Activated CD4-positive, alpha-beta memory T cell treated with anti-CD3 and anti-CD28 coated beads for 36 hours (primary cell): ENCODE measurements at regions not wholly inside any gene's neighbourhood (a gene's known extent, or its start where the extent isn't known, plus 50 kb on each side); places are given as distances from the start of the nearest gene placed in this dataset.
A peak's percentile ranks its signal among the peaks of the same experiment; 100 is the strongest.

Experiments
- CTCF ChIA-PET: fragments of 350-600 bp; sonication (Branson Sonifier 250); formaldehyde crosslinking; loops from one replicate; lab custom pipeline; 2021; ENCODE audit warnings: antibody characterized with exemption, inconsistent platforms; lab: Charles Lee
- POLR2A ChIA-PET: fragments of 350-600 bp; sonication (Branson Sonifier 250); formaldehyde crosslinking; loops from one replicate; lab custom pipeline; 2021; ENCODE audit warnings: antibody characterized with exemption; lab: Charles Lee
- DNase-seq: peaks from one replicate; pipeline ENCODE4 v3.0.0-alpha.2; 2020
- H3K27ac Mint-ChIP-seq: one replicate; pipeline ENCODE4 v1.8.0; 2021; ENCODE audit warnings: mixed read lengths
- H3K27me3 Mint-ChIP-seq: one replicate; pipeline ENCODE4 v1.8.0; 2021; ENCODE audit warnings: mixed read lengths
- H3K36me3 Mint-ChIP-seq: one replicate; pipeline ENCODE4 v1.8.0; 2021; ENCODE audit warnings: mixed read lengths
- H3K4me1 Mint-ChIP-seq: one replicate; pipeline ENCODE4 v1.8.0; 2021; ENCODE audit warnings: low read depth, mixed read lengths
- H3K4me3 Mint-ChIP-seq: one replicate; pipeline ENCODE4 v1.8.0; 2021; ENCODE audit warnings: mild to moderate bottlenecking, mixed read lengths
- H3K9me3 Mint-ChIP-seq: one replicate; pipeline ENCODE4 v1.8.0; 2021; ENCODE audit warnings: mixed read lengths
- intact Hi-C: fragments of 100-400 bp; cut with micrococcal nuclease; formaldehyde crosslinking; loops from one replicate; pipeline ENCODE4 v1.15.1; 2023

DNA sequence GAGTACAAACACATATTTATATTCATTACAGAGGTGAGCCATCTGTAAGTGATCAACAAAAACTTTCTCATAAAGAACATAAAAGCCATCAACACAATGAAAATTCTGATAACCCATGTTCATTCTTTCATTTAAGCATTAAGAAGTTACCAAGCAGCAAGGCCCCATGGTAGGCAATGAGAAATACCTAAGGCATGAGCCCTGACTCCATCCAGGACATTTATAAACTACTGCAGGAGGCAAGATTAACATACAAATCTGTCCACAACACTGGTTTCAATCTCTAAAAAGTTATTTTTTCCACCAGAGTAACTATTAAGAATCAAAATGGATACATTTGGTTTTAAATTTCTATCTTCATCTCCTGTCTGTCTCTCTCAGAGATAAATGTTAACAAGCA, 76.1 kb downstream of the SIPA1L2 start:
- Mint-ChIP-seq H3K4me3 (no peak overlapping the region), H3K4me1 (peaks cover 15% of the 10 kb centered on the region), H3K27ac (no peak overlapping the region), H3K9me3 (no peaks in the 10 kb centered on the region), H3K27me3 (no peaks in the 10 kb centered on the region), H3K36me3 (no peaks in the 10 kb centered on the region)
- ChIA-PET CTCF (no interaction called here), POLR2A (no interaction called here)
- no peak for DNase-seq
- intact Hi-C loops = no loop called here

- H3K27me3 Mint-ChIP-seq = no peaks in the 10 kb centered on the region
- no peak overlapping the region for H3K4me3 Mint-ChIP-seq
- no peaks in the 10 kb centered on the region for H3K9me3 Mint-ChIP-seq
Observed at GRCh38 chr1:232553050-232553754, 76.7 kb downstream of the SIPA1L2 start.

GRCh38 chr1:232551386-232551785, 78.5 kb downstream of the SIPA1L2 start:
- ChIA-PET POLR2A (no interaction called here), CTCF (no interaction called here)
- Mint-ChIP-seq H3K4me3 (no peak overlapping the region), H3K4me1 (peaks cover 3% of the 10 kb centered on the region), H3K9me3 (no peaks in the 10 kb centered on the region), H3K27me3 (no peaks in the 10 kb centered on the region), H3K36me3 (no peaks in the 10 kb centered on the region), H3K27ac (no peak overlapping the region)
- DNase-seq = no peak
- intact Hi-C loops = no loop called here

More at GRCh38 chr1:232553050-232553754, 76.7 kb downstream of the SIPA1L2 start:
- intact Hi-C loops = no loop called here
- H3K36me3 Mint-ChIP-seq = no peaks in the 10 kb centered on the region
- peaks cover 12% of the 10 kb centered on the region for H3K4me1 Mint-ChIP-seq
- POLR2A ChIA-PET = no interaction called here
- no peak overlapping the region for H3K27ac Mint-ChIP-seq
- CTCF ChIA-PET = no interaction called here
- no peak for DNase-seq

DNA sequence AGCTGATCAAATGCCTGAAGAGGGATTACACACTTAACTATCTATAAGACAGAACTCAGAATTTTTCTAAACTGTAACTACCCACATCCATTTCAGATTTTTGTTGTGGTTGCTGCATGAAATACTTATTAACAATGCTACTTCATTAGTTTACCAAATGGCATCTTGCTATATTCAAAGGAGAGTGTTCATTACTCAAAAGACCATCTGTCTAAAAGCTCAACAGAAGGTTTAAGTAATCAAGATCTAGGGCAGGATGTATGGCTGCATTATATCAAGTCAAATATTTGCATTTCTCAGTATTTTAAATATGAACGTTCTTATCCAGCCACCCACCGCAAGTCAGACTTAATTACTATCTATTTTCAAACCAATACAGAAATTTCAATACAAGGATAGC, 79.9 kb downstream of the SIPA1L2 start:
- H3K9me3 Mint-ChIP-seq = no peaks in the 10 kb centered on the region
- CTCF ChIA-PET = no interaction called here
- H3K27me3 Mint-ChIP-seq = no peaks in the 10 kb centered on the region
- no peak for DNase-seq
- H3K4me1 Mint-ChIP-seq = peaks cover under 1% of the 10 kb centered on the region
- POLR2A ChIA-PET = no interaction called here
- no peak overlapping the region for H3K27ac Mint-ChIP-seq
- H3K4me3 Mint-ChIP-seq = no peak overlapping the region
- H3K36me3 Mint-ChIP-seq = no peaks in the 10 kb centered on the region
- intact Hi-C loops = no loop called here

DNA sequence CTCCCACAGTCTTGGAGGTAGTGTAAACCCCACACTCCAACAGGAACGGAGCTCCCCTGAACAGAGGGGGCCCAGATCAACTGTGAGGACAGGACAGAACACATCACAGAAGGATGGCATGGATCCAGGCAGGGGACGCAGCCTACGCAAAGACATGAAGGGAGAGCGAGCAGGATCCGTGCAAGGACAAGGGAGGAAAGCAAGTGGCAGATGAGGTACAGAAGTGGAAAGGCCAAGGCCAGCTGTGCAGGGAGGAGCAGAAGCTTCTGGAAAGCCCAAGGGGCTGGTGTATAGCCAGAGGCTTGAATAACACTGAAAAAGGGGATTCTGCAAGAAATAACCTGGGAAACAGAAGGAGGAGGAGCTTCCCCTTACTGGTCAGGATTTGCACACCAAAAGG, 81.2 kb downstream of the SIPA1L2 start:
- H3K27me3 Mint-ChIP-seq = no peaks in the 10 kb centered on the region
- H3K9me3 Mint-ChIP-seq = no peaks in the 10 kb centered on the region
- intact Hi-C loops = no loop called here
- ChIA-PET CTCF (no interaction called here), POLR2A (no interaction called here)
- H3K36me3 Mint-ChIP-seq = no peaks in the 10 kb centered on the region
- no peaks in the 10 kb centered on the region for H3K4me1 Mint-ChIP-seq
- H3K4me3 Mint-ChIP-seq = no peak overlapping the region
- DNase-seq = no peak
- H3K27ac Mint-ChIP-seq = no peak overlapping the region

GRCh38 chr1:232547938-232548484, 81.9 kb downstream of the SIPA1L2 start:
- Mint-ChIP-seq H3K4me1 (no peaks in the 10 kb centered on the region), H3K9me3 (no peaks in the 10 kb centered on the region)
- CTCF ChIA-PET = no interaction called here

DNA sequence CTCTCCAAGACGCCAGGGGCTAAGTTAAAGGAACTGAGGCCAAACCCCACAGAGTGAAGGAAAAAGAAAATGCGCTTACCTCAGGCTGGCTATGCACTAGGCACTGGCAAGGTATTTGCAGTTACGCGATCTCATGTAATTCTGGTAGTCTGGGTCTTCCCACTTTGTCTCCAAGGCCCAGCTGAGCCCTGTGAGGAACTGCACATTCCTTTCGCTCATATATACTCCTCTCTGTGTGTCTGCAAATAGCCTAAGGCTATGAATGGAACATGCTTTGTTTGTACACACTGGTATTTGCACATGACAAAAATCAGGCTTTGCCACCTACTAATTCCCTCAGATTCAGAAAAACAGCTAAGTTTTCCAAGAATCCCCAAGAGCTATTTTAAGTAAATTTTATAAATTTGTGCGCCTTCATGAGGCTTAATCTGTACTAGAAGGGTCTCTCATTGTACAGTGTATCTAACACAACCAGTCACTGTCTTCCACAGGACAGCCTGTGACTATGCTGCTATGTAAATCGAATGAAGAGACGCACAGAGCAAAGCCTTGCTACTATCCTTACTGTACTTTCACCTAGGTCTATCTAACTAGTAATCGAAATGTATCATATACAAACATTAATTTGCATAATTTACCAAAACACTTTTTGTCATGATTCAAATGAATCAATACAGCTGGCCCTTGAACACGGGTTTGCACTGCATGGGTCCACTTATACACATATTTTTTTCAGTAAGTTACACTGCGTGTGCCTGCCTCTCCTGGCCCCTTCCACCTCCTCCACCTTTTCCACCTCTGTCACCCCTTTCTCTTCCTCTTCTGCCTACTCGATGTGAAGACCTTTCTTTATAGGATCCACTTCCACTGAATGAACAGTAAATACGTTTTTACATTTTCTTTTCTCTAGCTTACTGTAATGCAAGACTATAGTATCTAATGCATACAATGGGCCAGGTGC, 87.0 kb downstream of the SIPA1L2 start:
- H3K4me3 Mint-ChIP-seq = no peak overlapping the region
- H3K27me3 Mint-ChIP-seq = no peaks in the 10 kb centered on the region
- H3K4me1 Mint-ChIP-seq = peaks cover 13% of the 10 kb centered on the region
- H3K36me3 Mint-ChIP-seq = no peaks in the 10 kb centered on the region
- CTCF ChIA-PET = no interaction called here
- H3K9me3 Mint-ChIP-seq = no peaks in the 10 kb centered on the region
- intact Hi-C loops = no loop called here
- no peak for DNase-seq
- H3K27ac Mint-ChIP-seq = no peak overlapping the region
- POLR2A ChIA-PET = no interaction called here

More at GRCh38 chr1:232547938-232548484, 81.9 kb downstream of the SIPA1L2 start:
- no peak for DNase-seq
- intact Hi-C loops = no loop called here
- Mint-ChIP-seq H3K4me3 (no peak overlapping the region), H3K27ac (no peak overlapping the region), H3K36me3 (no peaks in the 10 kb centered on the region), H3K27me3 (no peaks in the 10 kb centered on the region)
- POLR2A ChIA-PET = no interaction called here

DNA sequence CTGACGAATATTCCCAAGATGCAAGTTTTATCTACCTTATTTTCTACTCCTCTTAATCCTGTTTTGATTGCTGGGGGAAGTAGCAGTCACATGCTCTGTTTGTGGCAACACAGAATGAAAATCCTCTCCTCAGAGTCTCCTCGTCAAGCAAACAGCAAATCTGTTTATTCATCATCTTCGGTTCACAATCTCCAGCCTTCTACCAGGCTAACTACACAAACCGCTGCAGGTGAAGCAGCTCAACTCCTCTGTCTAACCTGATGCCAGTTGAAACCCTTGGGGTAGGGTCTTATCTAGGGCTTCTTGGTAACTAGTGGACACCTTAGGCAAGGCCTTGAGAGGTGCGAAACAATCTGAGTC, 91.0 kb downstream of the SIPA1L2 start:
- H3K27ac Mint-ChIP-seq = no peak overlapping the region
- no peak for DNase-seq
- H3K4me1 Mint-ChIP-seq = peaks cover 15% of the 10 kb centered on the region
- H3K9me3 Mint-ChIP-seq = no peaks in the 10 kb centered on the region
- H3K4me3 Mint-ChIP-seq = no peak overlapping the region
- ChIA-PET POLR2A (no interaction called here), CTCF (no interaction called here)
- H3K36me3 Mint-ChIP-seq = no peaks in the 10 kb centered on the region
- no peaks in the 10 kb centered on the region for H3K27me3 Mint-ChIP-seq
- intact Hi-C loops = no loop called here

- ChIA-PET POLR2A (no interaction called here), CTCF (no interaction called here)
- Mint-ChIP-seq H3K4me3 (no peak overlapping the region), H3K9me3 (no peaks in the 10 kb centered on the region), H3K27me3 (no peaks in the 10 kb centered on the region), H3K4me1 (peaks cover 15% of the 10 kb centered on the region), H3K36me3 (no peaks in the 10 kb centered on the region), H3K27ac (no peak overlapping the region)
- peak; percentile 20 for DNase-seq
- intact Hi-C loops = no loop called here
Observed at GRCh38 chr1:232538224-232538942, 91.5 kb downstream of the SIPA1L2 start.

DNA sequence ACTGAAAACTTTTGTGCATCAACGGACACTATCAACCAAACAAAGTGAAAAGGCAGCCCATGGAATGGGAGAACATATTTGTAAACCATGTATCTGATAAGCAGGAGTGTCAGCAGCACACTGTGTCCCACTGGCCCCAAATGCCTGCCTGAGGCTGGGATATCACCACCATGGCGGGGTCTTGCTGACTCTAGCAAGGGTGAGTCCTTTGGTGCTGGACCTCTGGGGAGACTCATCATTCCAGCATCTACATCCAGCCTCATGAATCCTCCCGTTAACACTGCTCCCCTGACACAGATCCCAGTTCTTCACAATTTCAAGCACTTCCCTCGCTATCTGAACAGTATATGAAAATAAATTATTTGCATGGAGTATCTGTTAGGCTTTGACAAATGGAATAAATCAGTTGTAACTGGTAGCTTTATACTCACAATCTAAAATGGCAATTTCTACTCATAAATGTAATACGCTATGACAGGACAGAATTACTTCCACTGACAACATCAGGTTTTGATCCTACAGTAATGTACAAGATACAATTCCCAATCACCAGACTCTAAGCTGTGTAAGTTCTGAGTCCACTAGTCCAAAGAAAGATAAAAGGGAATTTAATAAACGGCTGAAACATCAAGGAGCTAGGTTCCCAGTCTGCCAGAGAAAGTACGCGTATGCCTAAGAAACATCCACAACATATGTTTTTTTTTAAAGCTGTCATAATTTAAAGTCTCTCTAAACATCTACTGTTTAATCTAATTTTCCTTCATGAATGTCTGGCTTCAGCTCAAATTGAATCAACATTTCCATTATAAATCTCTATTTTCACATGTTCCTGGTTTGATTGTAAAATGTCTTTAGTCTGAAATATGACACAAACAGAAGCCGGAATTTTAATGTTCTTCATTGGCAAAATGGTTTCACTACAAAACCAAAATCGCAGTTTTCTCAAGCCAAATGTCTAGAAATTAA, 95.1 kb downstream of the SIPA1L2 start:
- peaks cover 15% of the 10 kb centered on the region for H3K4me1 Mint-ChIP-seq
- intact Hi-C loops = no loop called here
- peaks cover 4% of the 10 kb centered on the region for H3K36me3 Mint-ChIP-seq
- H3K9me3 Mint-ChIP-seq = no peaks in the 10 kb centered on the region
- ChIA-PET POLR2A (no interaction called here), CTCF (no interaction called here)
- H3K27ac Mint-ChIP-seq = no peak overlapping the region
- no peak overlapping the region for H3K4me3 Mint-ChIP-seq
- no peaks in the 10 kb centered on the region for H3K27me3 Mint-ChIP-seq
- DNase-seq = no peak

- Mint-ChIP-seq H3K36me3 (peaks cover 4% of the 10 kb centered on the region), H3K4me3 (no peak overlapping the region), H3K27ac (no peak overlapping the region), H3K9me3 (no peaks in the 10 kb centered on the region), H3K27me3 (no peaks in the 10 kb centered on the region), H3K4me1 (peaks cover 19% of the 10 kb centered on the region)
- no peak for DNase-seq
- intact Hi-C loops = no loop called here
- ChIA-PET CTCF (no interaction called here), POLR2A (no interaction called here)
Observed at GRCh38 chr1:232533328-232533727, 96.6 kb downstream of the SIPA1L2 start.
